ENCODE measurements at regions not wholly inside any gene's neighbourhood (a gene's known extent, or its start where the extent isn't known, plus 50 kb on each side); places are given as distances from the start of the nearest gene placed in this dataset.

- Mint-ChIP-seq H3K27ac (ENCODE audit: unreplicated experiment) (no peak overlapping the region), H3K9me3 (ENCODE audit: low read depth, unreplicated experiment) (no peaks in the 10 kb centered on the region), H3K27me3 (ENCODE audit: unreplicated experiment) (no peaks in the 10 kb centered on the region), H3K36me3 (ENCODE audit: insufficient read depth, unreplicated experiment) (no peaks in the 10 kb centered on the region), H3K4me3 (ENCODE audit: low read depth, unreplicated experiment) (no peak overlapping the region), H3K4me1 (ENCODE audit: low read depth, unreplicated experiment) (peaks cover 15% of the 10 kb centered on the region)
- intact Hi-C loops (cut with micrococcal nuclease; ENCODE audit: unreplicated experiment) = no loop called here
- CTCF ChIA-PET = no interaction called here
- no peak for TF ChIP-seq CTCF (IDR thresholded peaks at IDR 0.05; ENCODE audit: unreplicated experiment)
- BruUV-seq (replicated peaks) = no TSS peak
- DNase-seq = no peak
These were observed 436.1 kb upstream of the MMADHC start for GRCh38 chr2:150023663-150024062.

- intact Hi-C loops (cut with micrococcal nuclease; ENCODE audit: unreplicated experiment) = no loop called here
- BruUV-seq (replicated peaks) = no TSS peak
- DNase-seq = no peak
- Mint-ChIP-seq H3K4me1 (ENCODE audit: low read depth, unreplicated experiment) (peaks cover 15% of the 10 kb centered on the region), H3K9me3 (ENCODE audit: low read depth, unreplicated experiment) (no peaks in the 10 kb centered on the region), H3K36me3 (ENCODE audit: insufficient read depth, unreplicated experiment) (no peaks in the 10 kb centered on the region), H3K27ac (ENCODE audit: unreplicated experiment) (no peak overlapping the region), H3K4me3 (ENCODE audit: low read depth, unreplicated experiment) (no peak overlapping the region), H3K27me3 (ENCODE audit: unreplicated experiment) (no peaks in the 10 kb centered on the region)
- CTCF ChIA-PET = interaction anchor here (0.5 kb wide), 1 partner anchor 189 kb away, joined by 3 read pairs; no protein-coding TSS in a partner anchor
- TF ChIP-seq CTCF (IDR thresholded peaks at IDR 0.05; ENCODE audit: unreplicated experiment) = no peak
These were observed 435.5 kb upstream of the MMADHC start for GRCh38 chr2:150023044-150023443.

- intact Hi-C loops (cut with micrococcal nuclease; ENCODE audit: unreplicated experiment) = no loop called here
- CTCF ChIA-PET = interaction anchor here (0.6 kb wide), 1 partner anchor 22 kb away, joined by 3 read pairs; no protein-coding TSS in a partner anchor
- no peak overlapping the region for H3K27ac Mint-ChIP-seq (ENCODE audit: unreplicated experiment)
These were observed 433.5 kb upstream of the MMADHC start for GRCh38 chr2:150020937-150021673.

GRCh38 chr2:150020221-150020620 lies 432.6 kb upstream of the MMADHC start:
- no TSS peak for BruUV-seq (replicated peaks)
- H3K36me3 Mint-ChIP-seq (ENCODE audit: insufficient read depth, unreplicated experiment) = no peaks in the 10 kb centered on the region
- peaks cover 15% of the 10 kb centered on the region for H3K4me1 Mint-ChIP-seq (ENCODE audit: low read depth, unreplicated experiment)
- no peak overlapping the region for H3K27ac Mint-ChIP-seq (ENCODE audit: unreplicated experiment)
- no peak for TF ChIP-seq CTCF (IDR thresholded peaks at IDR 0.05; ENCODE audit: unreplicated experiment)
- CTCF ChIA-PET = no interaction called here
- no peaks in the 10 kb centered on the region for H3K27me3 Mint-ChIP-seq (ENCODE audit: unreplicated experiment)
- no peak overlapping the region for H3K4me3 Mint-ChIP-seq (ENCODE audit: low read depth, unreplicated experiment)
- intact Hi-C loops (cut with micrococcal nuclease; ENCODE audit: unreplicated experiment) = no loop called here
- H3K9me3 Mint-ChIP-seq (ENCODE audit: low read depth, unreplicated experiment) = no peaks in the 10 kb centered on the region
- DNase-seq = no peak

More at GRCh38 chr2:150020937-150021673, 433.5 kb upstream of the MMADHC start:
- no peaks in the 10 kb centered on the region for H3K27me3 Mint-ChIP-seq (ENCODE audit: unreplicated experiment)
- H3K4me1 Mint-ChIP-seq (ENCODE audit: low read depth, unreplicated experiment) = peaks cover 15% of the 10 kb centered on the region
- no peak for TF ChIP-seq CTCF (IDR thresholded peaks at IDR 0.05; ENCODE audit: unreplicated experiment)
- H3K4me3 Mint-ChIP-seq (ENCODE audit: low read depth, unreplicated experiment) = no peak overlapping the region
- H3K36me3 Mint-ChIP-seq (ENCODE audit: insufficient read depth, unreplicated experiment) = no peaks in the 10 kb centered on the region
- H3K9me3 Mint-ChIP-seq (ENCODE audit: low read depth, unreplicated experiment) = no peaks in the 10 kb centered on the region
- BruUV-seq (replicated peaks) = no TSS peak
- no peak for DNase-seq

All from Calu3 (cell line).